HCT116 (cell line): ENCODE measurements at regions not wholly inside any gene's neighbourhood (a gene's known extent, or its start where the extent isn't known, plus 50 kb on each side); places are given as distances from the start of the nearest gene placed in this dataset.

ENCODE experiments used
- ATAC-seq: fragments of 200-7000 bp; cut with Tn5 transposase; 2 replicates; pipeline ENCODE4 v1.9.1; 2020; ENCODE audit warnings: mild to moderate bottlenecking, moderate library complexity
- BruUV-seq: library from RNA; stranded (reverse); fragments of 400-500 nt; replicated peaks from 2 replicates; lab custom pipeline; 2021; lab: Mats Ljungman, UMichigan
- CTCF ChIA-PET: fragments of 300-600 bp; sonication (Branson Sonifier 250); formaldehyde crosslinking; loops from one replicate; lab custom pipeline; 2021; ENCODE audit warnings: antibody characterized with exemption; lab: Charles Lee
- POLR2A ChIA-PET: fragments of 300-600, 350-600 bp; sonication (Branson Sonifier 250); formaldehyde crosslinking; loops from one replicate; lab custom pipeline; 2021; ENCODE audit warnings: antibody characterized with exemption; lab: Charles Lee
- RAD21 ChIA-PET, 2 experiments: fragments of 300-600 bp; sonication (Branson Sonifier 250); formaldehyde crosslinking; loops; one replicate each; lab custom pipeline; 2023; ENCODE audit warnings: low total read pairs in 2 of 2; ENCODE audit not compliant: uncharacterized antibody in 2 of 2, unreplicated experiment in 2 of 2, low non-redundant PET in 1 of 2; lab: Charles Lee
- DNase-seq: peaks from one replicate; pipeline ENCODE4 v3.0.0-alpha.2; 2010; ENCODE audit warnings: low read depth, low spot score
- H2AFZ ChIP-seq: fragments of 200-600 bp; shearing (Covaris generic), sonication (generic); 2 replicates; pipeline ENCODE4 v1.6.1; 2017; ENCODE audit warnings: low read depth, mixed run types, mixed read lengths, antibody characterized with exemption, low read length; ENCODE audit not compliant: poor library complexity, severe bottlenecking
- H3K27ac ChIP-seq: 2 replicates; pipeline ENCODE4 v1.5.1; 2012; ENCODE audit warnings: low read depth, low read length
- H3K27me3 ChIP-seq: fragments of 200-600 bp; sonication (generic); 2 replicates; pipeline ENCODE4 v1.6.1; 2016; ENCODE audit warnings: mixed run types, low read length, mixed read lengths; ENCODE audit not compliant: insufficient read depth
- H3K36me3 ChIP-seq, 2 experiments: fragments of 200-500 bp in 1 of 2; fragments of 200-600 bp in 1 of 2; sonication (Bioruptor generic) in 1 of 2; sonication (generic) in 1 of 2; 2 replicates each; pipeline versions ENCODE4 v1.5.1 to v1.6.1; 2014 to 2016; ENCODE audit warnings: low read length in 2 of 2, inconsistent platforms in 1 of 2, mixed read lengths in 1 of 2, mixed run types in 1 of 2; ENCODE audit not compliant: insufficient read depth in 2 of 2, control insufficient read depth in 1 of 2
- H3K4me1 ChIP-seq, 2 experiments: fragments of 200-600 bp in 1 of 2; sonication (generic) in 1 of 2; 2 replicates each; pipeline versions ENCODE4 v1.5.1 to v1.6.1; 2012 to 2017; ENCODE audit warnings: low read length in 2 of 2, inconsistent platforms in 1 of 2, mild to moderate bottlenecking in 1 of 2, mixed read lengths in 1 of 2, mixed run types in 1 of 2, moderate library complexity in 1 of 2; ENCODE audit not compliant: insufficient read depth in 2 of 2, control insufficient read depth in 1 of 2
- H3K4me2 ChIP-seq: fragments of 200-600 bp; sonication (generic); 2 replicates; pipeline ENCODE4 v1.6.1; 2017; ENCODE audit warnings: mixed run types, low read length, mixed read lengths
- H3K4me3 ChIP-seq, 2 experiments: fragments of 200-600 bp in 1 of 2; sonication (generic) in 1 of 2; replicated peaks in 1 of 2; 2 replicates each; pipeline ENCODE4 v1.5.1; 2011 to 2016; ENCODE audit warnings: low read length in 2 of 2, control low read depth in 1 of 2, low read depth in 1 of 2, mild to moderate bottlenecking in 1 of 2, mixed read lengths in 1 of 2, mixed run types in 1 of 2
- H3K79me2 ChIP-seq: fragments of 200-600 bp; sonication (generic); 2 replicates; pipeline ENCODE4 v1.6.1; 2017; ENCODE audit warnings: mild to moderate bottlenecking, mixed run types, low read length, moderate library complexity, mixed read lengths; ENCODE audit not compliant: insufficient read depth
- H3K9ac ChIP-seq: fragments of 200-600 bp; sonication (generic); 2 replicates; pipeline ENCODE4 v1.6.1; 2016; ENCODE audit warnings: low read length, mixed read lengths
- H3K9me2 ChIP-seq: fragments of 200-600 bp; sonication (generic), shearing (Covaris generic); 2 replicates; pipeline ENCODE4 v1.6.1; 2017; ENCODE audit warnings: mixed run types, mild to moderate bottlenecking, moderate library complexity; ENCODE audit not compliant: insufficient read depth
- H3K9me3 ChIP-seq, 2 experiments: fragments of 200-500 bp in 1 of 2; fragments of 200-600 bp in 1 of 2; sonication (Bioruptor generic) in 1 of 2; sonication (generic) in 1 of 2; 2 replicates each; pipeline ENCODE4 v1.6.1; 2014 to 2017; ENCODE audit warnings: low read length in 2 of 2, mixed read lengths in 2 of 2, inconsistent platforms in 1 of 2, low read depth in 1 of 2, mild to moderate bottlenecking in 1 of 2, mixed run types in 1 of 2, moderate library complexity in 1 of 2; ENCODE audit not compliant: control insufficient read depth in 1 of 2, insufficient read depth in 1 of 2
- H4K20me1 ChIP-seq: fragments of 200-600 bp; sonication (generic), shearing (Covaris generic); 2 replicates; pipeline ENCODE4 v1.6.1; 2017; ENCODE audit warnings: mixed run types, mild to moderate bottlenecking, moderate library complexity; ENCODE audit not compliant: insufficient read depth
- FOSL1 ChIP-seq: IDR thresholded peaks from 2 replicates; pipeline ENCODE4 v1.6.1; 2012; ENCODE audit warnings: low read depth
- JUND ChIP-seq: IDR thresholded peaks from 2 replicates; pipeline ENCODE4 v1.6.1; 2012
- POLR2A ChIP-seq: IDR thresholded peaks from 2 replicates; pipeline ENCODE4 v1.7.0; 2011; ENCODE audit warnings: borderline replicate concordance; ENCODE audit not compliant: insufficient read depth, insufficient read length; ENCODE audit errors: extremely low read depth
- POLR2AphosphoS5 ChIP-seq: IDR thresholded peaks from 2 replicates; pipeline ENCODE4 v1.6.1; 2011; ENCODE audit warnings: mild to moderate bottlenecking, low read depth, low read length, moderate library complexity
- SRF ChIP-seq: IDR thresholded peaks from 2 replicates; pipeline ENCODE4 v1.6.1; 2012; ENCODE audit warnings: low read depth
- YY1 ChIP-seq: IDR thresholded peaks from 2 replicates; pipeline ENCODE4 v1.6.1; 2011; ENCODE audit warnings: low read length, low read depth, moderate library complexity, mild to moderate bottlenecking; ENCODE audit not compliant: insufficient replicate concordance; ENCODE audit errors: extremely low read depth
- ZFX ChIP-seq: fragments of 450-650 bp; IDR thresholded peaks from 2 replicates; pipeline ENCODE4 v1.6.1; 2017
- intact Hi-C: fragments of 100-400 bp; cut with micrococcal nuclease; formaldehyde crosslinking; loops from 2 replicates; pipeline ENCODE4 v1.10.0; 2022
- TF ChIP-seq, protein P1 (sequence below): IDR thresholded peaks from 2 replicates; pipeline ENCODE4 v1.6.1; 2012
- TF ChIP-seq, protein P2 (sequence below): IDR thresholded peaks from 2 replicates; pipeline ENCODE4 v1.6.1; 2011; ENCODE audit warnings: mild to moderate bottlenecking, low read length, moderate library complexity; ENCODE audit not compliant: insufficient replicate concordance; ENCODE audit errors: extremely low read depth

- RAD21 ChIA-PET = no interaction called here
- intact Hi-C loops = no loop called here
- H3K27ac ChIP-seq = no peak overlapping the region
- no TSS peak for BruUV-seq
- H3K36me3 ChIP-seq = no peaks in the 10 kb centered on the region
- no peak for DNase-seq
- H3K9ac ChIP-seq = no peak overlapping the region
- no peak for TF ChIP-seq ZFX
- TF ChIP-seq YY1 = no peak
- TF ChIP-seq, protein P1, sequence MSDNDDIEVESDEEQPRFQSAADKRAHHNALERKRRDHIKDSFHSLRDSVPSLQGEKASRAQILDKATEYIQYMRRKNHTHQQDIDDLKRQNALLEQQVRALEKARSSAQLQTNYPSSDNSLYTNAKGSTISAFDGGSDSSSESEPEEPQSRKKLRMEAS = no peak
- TF ChIP-seq POLR2AphosphoS5 = no peak
- TF ChIP-seq POLR2A = no peak
- TF ChIP-seq, protein P2, sequence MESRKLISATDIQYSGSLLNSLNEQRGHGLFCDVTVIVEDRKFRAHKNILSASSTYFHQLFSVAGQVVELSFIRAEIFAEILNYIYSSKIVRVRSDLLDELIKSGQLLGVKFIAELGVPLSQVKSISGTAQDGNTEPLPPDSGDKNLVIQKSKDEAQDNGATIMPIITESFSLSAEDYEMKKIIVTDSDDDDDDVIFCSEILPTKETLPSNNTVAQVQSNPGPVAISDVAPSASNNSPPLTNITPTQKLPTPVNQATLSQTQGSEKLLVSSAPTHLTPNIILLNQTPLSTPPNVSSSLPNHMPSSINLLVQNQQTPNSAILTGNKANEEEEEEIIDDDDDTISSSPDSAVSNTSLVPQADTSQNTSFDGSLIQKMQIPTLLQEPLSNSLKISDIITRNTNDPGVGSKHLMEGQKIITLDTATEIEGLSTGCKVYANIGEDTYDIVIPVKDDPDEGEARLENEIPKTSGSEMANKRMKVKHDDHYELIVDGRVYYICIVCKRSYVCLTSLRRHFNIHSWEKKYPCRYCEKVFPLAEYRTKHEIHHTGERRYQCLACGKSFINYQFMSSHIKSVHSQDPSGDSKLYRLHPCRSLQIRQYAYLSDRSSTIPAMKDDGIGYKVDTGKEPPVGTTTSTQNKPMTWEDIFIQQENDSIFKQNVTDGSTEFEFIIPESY = no peak
- TF ChIP-seq FOSL1 = no peak
- TF ChIP-seq SRF = no peak
- TF ChIP-seq JUND = no peak
- TF ChIP-seq, all 23 proteins: peak for 0
- Histone ChIP-seq H4K20me1 (no peaks in the 10 kb centered on the region), H3K9me2 (no peaks in the 10 kb centered on the region), H3K9me3 (no peaks in the 10 kb centered on the region), H3K79me2 (no peaks in the 10 kb centered on the region), H3K4me1 (no peaks in the 10 kb centered on the region), H3K4me2 (no peak overlapping the region), H3K27me3 (peaks cover 49% of the 10 kb centered on the region), H3K4me3 (no peak overlapping the region), H2AFZ (no peak overlapping the region)
- no peak for ATAC-seq
- CTCF ChIA-PET = no interaction called here
- POLR2A ChIA-PET = no interaction called here
These were observed 300.7 kb upstream of the CLINT1 start for GRCh38 chr5:158159621-158160020.
